ENCODE measurements at regions not wholly inside any gene's neighbourhood (a gene's known extent, or its start where the extent isn't known, plus 50 kb on each side); places are given as distances from the start of the nearest gene placed in this dataset.

DNA sequence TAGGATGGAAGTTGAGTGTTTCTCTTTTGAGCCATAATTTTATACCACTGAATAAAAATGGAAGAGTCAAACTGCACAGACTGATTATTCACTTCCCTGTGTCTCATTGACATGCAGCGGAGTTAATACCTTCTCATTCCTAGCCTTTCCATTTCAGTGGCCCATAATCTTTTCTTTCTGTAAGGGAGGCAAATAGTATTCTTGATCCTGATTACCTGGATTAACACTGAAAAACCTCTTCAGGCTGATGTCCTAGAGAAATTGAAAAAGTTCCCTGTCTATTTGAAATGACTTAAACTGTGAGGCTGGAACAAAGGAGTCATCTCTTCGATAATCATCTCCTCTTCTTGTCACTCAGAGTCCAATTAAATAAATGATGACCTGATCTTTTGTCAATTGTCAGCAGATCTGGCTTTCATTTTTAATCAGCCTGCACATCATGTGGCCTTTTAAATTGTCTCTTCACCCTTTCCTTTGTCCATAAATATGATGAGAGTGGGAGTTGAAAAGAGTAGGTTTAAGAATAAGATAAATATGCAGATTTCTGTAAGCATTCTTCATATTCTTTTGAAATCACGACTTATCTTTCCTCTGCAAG, 713.0 kb downstream of the EPM2A start:
- H3K27ac ChIP-seq (ENCODE audit: low read length in 2 of 2) = no peak overlapping the region
- TF ChIP-seq, protein P1, sequence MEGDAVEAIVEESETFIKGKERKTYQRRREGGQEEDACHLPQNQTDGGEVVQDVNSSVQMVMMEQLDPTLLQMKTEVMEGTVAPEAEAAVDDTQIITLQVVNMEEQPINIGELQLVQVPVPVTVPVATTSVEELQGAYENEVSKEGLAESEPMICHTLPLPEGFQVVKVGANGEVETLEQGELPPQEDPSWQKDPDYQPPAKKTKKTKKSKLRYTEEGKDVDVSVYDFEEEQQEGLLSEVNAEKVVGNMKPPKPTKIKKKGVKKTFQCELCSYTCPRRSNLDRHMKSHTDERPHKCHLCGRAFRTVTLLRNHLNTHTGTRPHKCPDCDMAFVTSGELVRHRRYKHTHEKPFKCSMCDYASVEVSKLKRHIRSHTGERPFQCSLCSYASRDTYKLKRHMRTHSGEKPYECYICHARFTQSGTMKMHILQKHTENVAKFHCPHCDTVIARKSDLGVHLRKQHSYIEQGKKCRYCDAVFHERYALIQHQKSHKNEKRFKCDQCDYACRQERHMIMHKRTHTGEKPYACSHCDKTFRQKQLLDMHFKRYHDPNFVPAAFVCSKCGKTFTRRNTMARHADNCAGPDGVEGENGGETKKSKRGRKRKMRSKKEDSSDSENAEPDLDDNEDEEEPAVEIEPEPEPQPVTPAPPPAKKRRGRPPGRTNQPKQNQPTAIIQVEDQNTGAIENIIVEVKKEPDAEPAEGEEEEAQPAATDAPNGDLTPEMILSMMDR (IDR thresholded peaks at IDR 0.05) = no peak
- TF ChIP-seq EZH2 (IDR thresholded peaks at IDR 0.05; ENCODE audit: borderline replicate concordance, insufficient read depth, low read depth, low read length, poor library complexity, severe bottlenecking) = no peak
- no peaks in the 10 kb centered on the region for H3K79me2 ChIP-seq (ENCODE audit: control insufficient read depth, insufficient read depth, low read length)
- H3K4me2 ChIP-seq (replicated peaks; ENCODE audit: low read depth, low read length, poor library complexity, severe bottlenecking) = no peak overlapping the region
- no peaks in the 10 kb centered on the region for H3K27me3 ChIP-seq (replicated peaks in 1 of 4; ENCODE audit: control extremely low read depth in 1 of 4, control insufficient read depth in 3 of 4, insufficient read depth in 4 of 4, low read length in 3 of 4)
- no peaks in the 10 kb centered on the region for H4K20me1 ChIP-seq (ENCODE audit: control insufficient read depth, insufficient read depth, low read length, poor library complexity, severe bottlenecking)
- H3K9ac ChIP-seq (ENCODE audit: low read length) = no peak overlapping the region
- no peak overlapping the region for H3K4me3 Mint-ChIP-seq
- ATAC-seq (ENCODE audit: low read depth) (no peak), DNase-seq (no peak)
- no CpG with 5 or more reads among the region's 3 CpGs for WGBS (ENCODE audit: insufficient coverage)
- no peak overlapping the region for H2AFZ ChIP-seq (ENCODE audit: insufficient read depth, low read depth, low read length, poor library complexity, severe bottlenecking)
- ChIA-PET POLR2A (no interaction called here), CTCF (no interaction called here)
- no peaks in the 10 kb centered on the region for H3K9me3 Mint-ChIP-seq (ENCODE audit: insufficient read depth)
- H3K4me1 ChIP-seq (ENCODE audit: control insufficient read depth in 2 of 2, insufficient read depth in 2 of 2, low read length in 2 of 2) = no peaks in the 10 kb centered on the region
- H3K36me3 ChIP-seq (replicated peaks in 1 of 2; ENCODE audit: control extremely low read depth in 1 of 2, control insufficient read depth in 1 of 2, extremely low read depth in 1 of 2, insufficient read depth in 2 of 2, low read length in 1 of 2) = no peaks in the 10 kb centered on the region
- H3K27ac Mint-ChIP-seq = no peak overlapping the region
- H3K9me3 ChIP-seq (ENCODE audit: control extremely low read depth in 1 of 3, control insufficient read depth in 2 of 3, insufficient read depth in 1 of 3, low read length in 2 of 3) = no peaks in the 10 kb centered on the region
- no peak overlapping the region for H3K4me3 ChIP-seq (ENCODE audit: control extremely low read depth in 1 of 5, extremely low read depth in 1 of 5, insufficient read depth in 1 of 5, low read depth in 2 of 5, low read length in 4 of 5)
- intact Hi-C loops (cut with micrococcal nuclease) = no loop called here
- no peaks in the 10 kb centered on the region for H3K4me1 Mint-ChIP-seq
- H3K27me3 Mint-ChIP-seq = peaks cover 7% of the 10 kb centered on the region

DNA sequence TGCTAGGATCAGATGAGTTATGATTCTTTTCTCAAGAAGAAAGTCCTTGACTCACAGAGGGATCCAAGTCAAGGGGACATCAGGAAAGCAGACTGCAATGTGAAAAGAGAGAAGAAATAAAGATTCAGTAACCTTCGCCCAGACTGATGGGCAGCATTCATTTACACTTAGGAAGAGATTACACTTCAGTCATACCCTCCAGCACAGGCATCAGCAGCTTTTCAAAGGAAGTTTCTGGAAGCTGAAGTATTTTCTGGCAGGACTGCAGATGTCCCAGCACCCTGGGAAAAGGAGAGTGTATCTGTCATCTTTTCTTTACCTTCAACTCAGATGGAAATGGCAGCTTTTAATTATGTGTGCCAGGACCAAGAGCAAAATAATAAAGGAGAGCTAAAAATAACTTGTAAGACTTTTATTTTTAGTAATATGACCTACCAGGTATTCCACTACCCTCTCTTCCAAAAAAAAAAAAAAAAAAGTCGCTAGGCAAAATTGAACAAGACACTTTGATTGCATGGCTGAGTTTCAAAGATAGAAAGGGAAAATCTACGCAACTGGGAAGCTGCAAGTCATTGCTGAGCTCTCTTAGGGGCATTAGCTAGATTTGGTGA, 712.1 kb downstream of the EPM2A start:
- Mint-ChIP-seq H3K9me3 (ENCODE audit: insufficient read depth) (no peaks in the 10 kb centered on the region), H3K27me3 (peaks cover 7% of the 10 kb centered on the region), H3K4me3 (no peak overlapping the region), H3K27ac (no peak overlapping the region), H3K4me1 (no peaks in the 10 kb centered on the region)
- no peaks in the 10 kb centered on the region for H4K20me1 ChIP-seq (ENCODE audit: control insufficient read depth, insufficient read depth, low read length, poor library complexity, severe bottlenecking)
- H3K27ac ChIP-seq (ENCODE audit: low read length in 2 of 2) = no peak overlapping the region
- WGBS (ENCODE audit: insufficient coverage) = no CpG with 5 or more reads among the region's 3 CpGs
- CTCF ChIA-PET = interaction anchor here (0.6 kb wide), 1 partner anchor 427 kb away, joined by 3 read pairs; no protein-coding TSS in a partner anchor
- intact Hi-C loops (cut with micrococcal nuclease) = no loop called here
- H3K4me1 ChIP-seq (ENCODE audit: control insufficient read depth in 2 of 2, insufficient read depth in 2 of 2, low read length in 2 of 2) = no peaks in the 10 kb centered on the region
- no peak for TF ChIP-seq EZH2 (IDR thresholded peaks at IDR 0.05; ENCODE audit: borderline replicate concordance, insufficient read depth, low read depth, low read length, poor library complexity, severe bottlenecking)
- TF ChIP-seq, protein P1 (IDR thresholded peaks at IDR 0.05) = no peak
- no peaks in the 10 kb centered on the region for H3K27me3 ChIP-seq (replicated peaks in 1 of 4; ENCODE audit: control extremely low read depth in 1 of 4, control insufficient read depth in 3 of 4, insufficient read depth in 4 of 4, low read length in 3 of 4)
- POLR2A ChIA-PET = no interaction called here
- H3K4me3 ChIP-seq (ENCODE audit: control extremely low read depth in 1 of 5, extremely low read depth in 1 of 5, insufficient read depth in 1 of 5, low read depth in 2 of 5, low read length in 4 of 5) = no peak overlapping the region
- no peaks in the 10 kb centered on the region for H3K9me3 ChIP-seq (ENCODE audit: control extremely low read depth in 1 of 3, control insufficient read depth in 2 of 3, insufficient read depth in 1 of 3, low read length in 2 of 3)
- H3K9ac ChIP-seq (ENCODE audit: low read length) = no peak overlapping the region
- H3K36me3 ChIP-seq (replicated peaks in 1 of 2; ENCODE audit: control extremely low read depth in 1 of 2, control insufficient read depth in 1 of 2, extremely low read depth in 1 of 2, insufficient read depth in 2 of 2, low read length in 1 of 2) = no peaks in the 10 kb centered on the region
- H3K79me2 ChIP-seq (ENCODE audit: control insufficient read depth, insufficient read depth, low read length) = no peaks in the 10 kb centered on the region
- DNase-seq (no peak), ATAC-seq (ENCODE audit: low read depth) (no peak)
- no peak overlapping the region for H2AFZ ChIP-seq (ENCODE audit: insufficient read depth, low read depth, low read length, poor library complexity, severe bottlenecking)
- H3K4me2 ChIP-seq (replicated peaks; ENCODE audit: low read depth, low read length, poor library complexity, severe bottlenecking) = no peak overlapping the region
